HG02885 (cell line): ENCODE measurements at regions not wholly inside any gene's neighbourhood (a gene's known extent, or its start where the extent isn't known, plus 50 kb on each side); places are given as distances from the start of the nearest gene placed in this dataset.
"Not testable (repeated sequence)": the region's sequence is repeated elsewhere in the genome, so short reads cannot be mapped to it uniquely, and the experiment has no call there.

Experiments
- ATAC-seq: cut with Tn5 transposase; IDR thresholded peaks from one replicate; pipeline ENCODE4 v1.9.1; 2021; ENCODE audit warnings: mild to moderate bottlenecking; ENCODE audit not compliant: unreplicated experiment, poor library complexity

GRCh38 chr10:3635211-3635671 is 149.8 kb downstream of the KLF6 start:
- no peak for ATAC-seq

- ATAC-seq, result not testable (repeated sequence)
Observed at GRCh38 chr10:3634646-3635045, 150.4 kb downstream of the KLF6 start.

GRCh38 chr10:3631701-3632330 is 153.2 kb downstream of the KLF6 start:
- no peak for ATAC-seq

- ATAC-seq, result no peak
Observed at GRCh38 chr10:3631291-3631690, 153.7 kb downstream of the KLF6 start.

GRCh38 chr10:3625959-3626751 is 158.9 kb downstream of the KLF6 start:
- ATAC-seq, result peak; percentile 61

- no peak for ATAC-seq
Observed at GRCh38 chr10:3624367-3624766, 160.6 kb downstream of the KLF6 start.

- peak; percentile 50 for ATAC-seq
Observed at GRCh38 chr10:3623746-3624145, 161.3 kb downstream of the KLF6 start.

- ATAC-seq, result peak; percentile 35
Observed at GRCh38 chr10:3622845-3623621, 162.0 kb downstream of the KLF6 start.

- no peak for ATAC-seq
Observed at GRCh38 chr10:3622427-3622826, 162.6 kb downstream of the KLF6 start.

- ATAC-seq, result no peak
Observed at GRCh38 chr10:3620818-3621217, 164.2 kb downstream of the KLF6 start.

GRCh38 chr10:3619241-3619640 is 165.8 kb downstream of the KLF6 start:
- no peak for ATAC-seq

GRCh38 chr10:3616880-3617279 is 168.1 kb downstream of the KLF6 start:
- no peak for ATAC-seq

- no peak for ATAC-seq
Observed at GRCh38 chr10:3613318-3613717, 171.7 kb downstream of the KLF6 start.

- ATAC-seq, result no peak
Observed at GRCh38 chr10:3612183-3613001, 172.6 kb downstream of the KLF6 start.

GRCh38 chr10:3606309-3606708 is 178.7 kb downstream of the KLF6 start:
- no peak for ATAC-seq

- no peak for ATAC-seq
Observed at GRCh38 chr10:3605882-3606281, 179.1 kb downstream of the KLF6 start.

- no peak for ATAC-seq
Observed at GRCh38 chr10:3595736-3596135, 189.3 kb downstream of the KLF6 start.

GRCh38 chr10:3593611-3594010 is 191.4 kb downstream of the KLF6 start:
- ATAC-seq, result no peak

GRCh38 chr10:3592424-3592823 is 192.6 kb downstream of the KLF6 start:
- ATAC-seq, result no peak

GRCh38 chr10:3588816-3589215 is 196.2 kb downstream of the KLF6 start:
- no peak for ATAC-seq
